ENCODE measurements at regions not wholly inside any gene's neighbourhood (a gene's known extent, or its start where the extent isn't known, plus 50 kb on each side); places are given as distances from the start of the nearest gene placed in this dataset.

GRCh38 chrX:95505721-95506120 is 1178.9 kb upstream of the DIAPH2 start:
- no peak for TF ChIP-seq ZFP30 (CRISPR knock-in tag; IDR thresholded peaks at IDR 0.05)
- TF ChIP-seq RARB (CRISPR knock-in tag; IDR thresholded peaks at IDR 0.05), result no peak
- TF ChIP-seq ARNTL (CRISPR knock-in tag; IDR thresholded peaks at IDR 0.05; ENCODE audit: borderline replicate concordance, low read depth), result no peak
- no peak for TF ChIP-seq ZFP3 (CRISPR knock-in tag; IDR thresholded peaks at IDR 0.05)
- TF ChIP-seq ZC3H10 (CRISPR knock-in tag; IDR thresholded peaks at IDR 0.05), result no peak
- no peak for TF ChIP-seq CREB5 (CRISPR knock-in tag; IDR thresholded peaks at IDR 0.05; ENCODE audit: low read depth)
- no peak for TF ChIP-seq OSR1 (CRISPR knock-in tag; IDR thresholded peaks at IDR 0.05)
- TF ChIP-seq ESRRG (CRISPR knock-in tag; IDR thresholded peaks at IDR 0.05), result no peak
- no peak for TF ChIP-seq TSHZ2 (CRISPR knock-in tag; IDR thresholded peaks at IDR 0.05)
- TF ChIP-seq GLIS3 (CRISPR knock-in tag; IDR thresholded peaks at IDR 0.05), result no peak

Measured in SK-N-SH treated with all-trans-retinoic acid at 6 μM for 48 hours (cell line).